ENCODE measurements at regions not wholly inside any gene's neighbourhood (a gene's known extent, or its start where the extent isn't known, plus 50 kb on each side); places are given as distances from the start of the nearest gene placed in this dataset.
"Not testable (repeated sequence)": the region's sequence is repeated elsewhere in the genome, so short reads cannot be mapped to it uniquely, and the experiment has no call there.

DNA sequence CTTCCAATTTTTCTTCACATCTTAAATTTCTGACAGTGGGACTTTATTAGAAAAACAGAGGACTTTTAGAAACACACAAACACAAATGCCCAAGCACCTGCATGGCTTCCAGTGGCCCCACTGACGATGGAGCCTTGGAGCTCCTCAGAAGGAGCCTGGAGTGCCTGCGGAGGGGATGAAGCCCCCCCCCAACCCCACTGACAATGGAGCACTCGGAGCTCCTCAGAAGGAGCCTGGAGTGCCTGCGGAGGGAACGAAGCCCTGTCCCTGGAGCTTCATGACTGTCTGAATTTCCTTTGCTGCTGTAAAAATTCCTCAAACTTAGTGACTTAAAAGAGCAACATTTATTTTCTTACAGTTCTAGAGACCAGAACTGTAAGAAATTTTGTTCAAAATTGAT lies 80.1 kb upstream of the VRK1 start:
- no peaks in the 10 kb centered on the region for H3K36me3 ChIP-seq (ENCODE audit: control insufficient read depth in 1 of 2, insufficient read depth in 2 of 2, low read length in 2 of 2)
- H2AFZ ChIP-seq (ENCODE audit: low read depth, low read length, poor library complexity, severe bottlenecking): no peak overlapping the region
- peaks cover 6% of the 10 kb centered on the region; the same call in 1 of the 2 replicates for H3K27me3 ChIP-seq (ENCODE audit: insufficient read depth, low read length)
- ATAC-seq (no peak), DNase-seq (ENCODE audit: low read depth, low spot score) (no peak)
- intact Hi-C loops (cut with micrococcal nuclease): no loop called here
- no peaks in the 10 kb centered on the region for H3K79me2 ChIP-seq (ENCODE audit: insufficient read depth, low read length)
- ChIA-PET CTCF (no interaction called here), RAD21 (ENCODE audit: low non-redundant PET in 1 of 2, low total read pairs in 2 of 2, uncharacterized antibody in 2 of 2, unreplicated experiment in 2 of 2) (no interaction called here), POLR2A (no interaction called here)
- no peak overlapping the region for H3K4me2 ChIP-seq (ENCODE audit: low read length)
- no peaks in the 10 kb centered on the region for H3K9me3 ChIP-seq (ENCODE audit: control insufficient read depth in 1 of 2, insufficient read depth in 1 of 2, low read depth in 1 of 2, low read length in 2 of 2)
- no peak overlapping the region for H3K9ac ChIP-seq (ENCODE audit: low read length)
- no peaks in the 10 kb centered on the region for H3K9me2 ChIP-seq (ENCODE audit: insufficient read depth)
- no peaks in the 10 kb centered on the region for H4K20me1 ChIP-seq (ENCODE audit: insufficient read depth)
- no TSS peak for BruUV-seq (replicated peaks)
- H3K4me3 ChIP-seq (replicated peaks in 1 of 2; ENCODE audit: low read depth in 1 of 2, low read length in 2 of 2): no peak overlapping the region
- H3K27ac ChIP-seq (ENCODE audit: low read depth, low read length): no peak overlapping the region
- no peaks in the 10 kb centered on the region for H3K4me1 ChIP-seq (ENCODE audit: control insufficient read depth in 1 of 2, insufficient read depth in 2 of 2, low read length in 2 of 2)
- no peak for TF ChIP-seq SRF (IDR thresholded peaks at IDR 0.05; ENCODE audit: low read depth)
- TF ChIP-seq, protein P1, sequence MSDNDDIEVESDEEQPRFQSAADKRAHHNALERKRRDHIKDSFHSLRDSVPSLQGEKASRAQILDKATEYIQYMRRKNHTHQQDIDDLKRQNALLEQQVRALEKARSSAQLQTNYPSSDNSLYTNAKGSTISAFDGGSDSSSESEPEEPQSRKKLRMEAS (IDR thresholded peaks at IDR 0.05): no peak
- no peak for TF ChIP-seq ZNF274 (IDR thresholded peaks at IDR 0.05; ENCODE audit: low read depth, low read length)
- TF ChIP-seq, protein P2, sequence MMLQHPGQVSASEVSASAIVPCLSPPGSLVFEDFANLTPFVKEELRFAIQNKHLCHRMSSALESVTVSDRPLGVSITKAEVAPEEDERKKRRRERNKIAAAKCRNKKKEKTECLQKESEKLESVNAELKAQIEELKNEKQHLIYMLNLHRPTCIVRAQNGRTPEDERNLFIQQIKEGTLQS (IDR thresholded peaks at IDR 0.05): no peak
- no peak for TF ChIP-seq CBX3 (IDR thresholded peaks at IDR 0.05; ENCODE audit: low read depth)
- TF ChIP-seq SIN3A (IDR thresholded peaks at IDR 0.05; ENCODE audit: low read depth): no peak
- no peak for TF ChIP-seq FOSL1 (IDR thresholded peaks at IDR 0.05; ENCODE audit: low read depth)
- TF ChIP-seq ELF1 (IDR thresholded peaks at IDR 0.05; ENCODE audit: borderline replicate concordance, low read depth): no peak
- no peak for TF ChIP-seq EGR1 (IDR thresholded peaks at IDR 0.05; ENCODE audit: low read depth)

DNA sequence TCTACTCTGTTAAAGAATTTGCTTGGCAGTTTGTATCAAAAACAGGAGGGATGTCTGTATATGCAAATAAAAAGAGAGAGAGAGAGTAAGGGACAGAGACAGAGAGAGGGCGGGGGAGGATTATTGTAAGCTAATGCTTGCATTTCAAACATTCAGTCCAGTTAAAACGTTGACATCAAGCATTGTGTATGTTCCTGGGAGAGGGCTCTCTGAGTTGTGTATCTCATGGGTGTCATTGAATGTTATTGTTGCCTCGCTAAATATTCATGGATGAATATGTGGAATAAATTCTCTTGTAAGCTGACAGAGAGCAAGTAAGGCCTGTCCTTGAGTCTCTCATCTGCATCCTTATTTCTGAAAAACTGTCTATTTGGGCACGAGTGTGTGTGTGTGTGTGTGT lies 78.8 kb upstream of the VRK1 start:
- H3K9me3 ChIP-seq (ENCODE audit: control insufficient read depth in 1 of 2, insufficient read depth in 1 of 2, low read depth in 1 of 2, low read length in 2 of 2): no peaks in the 10 kb centered on the region
- no peaks in the 10 kb centered on the region for H3K36me3 ChIP-seq (ENCODE audit: control insufficient read depth in 1 of 2, insufficient read depth in 2 of 2, low read length in 2 of 2)
- no peaks in the 10 kb centered on the region for H4K20me1 ChIP-seq (ENCODE audit: insufficient read depth)
- no peak overlapping the region for H3K4me2 ChIP-seq (ENCODE audit: low read length)
- H3K9ac ChIP-seq (ENCODE audit: low read length): no peak overlapping the region
- intact Hi-C loops (cut with micrococcal nuclease): no loop called here
- ChIA-PET RAD21 (ENCODE audit: low non-redundant PET in 1 of 2, low total read pairs in 2 of 2, uncharacterized antibody in 2 of 2, unreplicated experiment in 2 of 2) (no interaction called here), CTCF (no interaction called here), POLR2A (no interaction called here)
- no TSS peak for BruUV-seq (replicated peaks)
- H3K27ac ChIP-seq (ENCODE audit: low read depth, low read length): no peak overlapping the region
- ATAC-seq: no peak
- no peak overlapping the region for H3K4me3 ChIP-seq (replicated peaks in 1 of 2; ENCODE audit: low read depth in 1 of 2, low read length in 2 of 2)
- no peak overlapping the region for H2AFZ ChIP-seq (ENCODE audit: low read depth, low read length, poor library complexity, severe bottlenecking)
- no peak for DNase-seq (ENCODE audit: low read depth, low spot score)
- no peaks in the 10 kb centered on the region for H3K4me1 ChIP-seq (ENCODE audit: control insufficient read depth in 1 of 2, insufficient read depth in 2 of 2, low read length in 2 of 2)
- H3K27me3 ChIP-seq (ENCODE audit: insufficient read depth, low read length): peaks cover 3% of the 10 kb centered on the region; the same call in 1 of the 2 replicates
- no peaks in the 10 kb centered on the region for H3K9me2 ChIP-seq (ENCODE audit: insufficient read depth)
- TF ChIP-seq EGR1 (IDR thresholded peaks at IDR 0.05; ENCODE audit: low read depth): no peak
- no peak for TF ChIP-seq SIN3A (IDR thresholded peaks at IDR 0.05; ENCODE audit: low read depth)
- no peak for TF ChIP-seq ELF1 (IDR thresholded peaks at IDR 0.05; ENCODE audit: borderline replicate concordance, low read depth)
- no peak for TF ChIP-seq EZH2phosphoT487 (IDR thresholded peaks at IDR 0.05; ENCODE audit: borderline replicate concordance)
- no peak for TF ChIP-seq SP1 (IDR thresholded peaks at IDR 0.05; ENCODE audit: low read depth)
- TF ChIP-seq, protein P3, sequence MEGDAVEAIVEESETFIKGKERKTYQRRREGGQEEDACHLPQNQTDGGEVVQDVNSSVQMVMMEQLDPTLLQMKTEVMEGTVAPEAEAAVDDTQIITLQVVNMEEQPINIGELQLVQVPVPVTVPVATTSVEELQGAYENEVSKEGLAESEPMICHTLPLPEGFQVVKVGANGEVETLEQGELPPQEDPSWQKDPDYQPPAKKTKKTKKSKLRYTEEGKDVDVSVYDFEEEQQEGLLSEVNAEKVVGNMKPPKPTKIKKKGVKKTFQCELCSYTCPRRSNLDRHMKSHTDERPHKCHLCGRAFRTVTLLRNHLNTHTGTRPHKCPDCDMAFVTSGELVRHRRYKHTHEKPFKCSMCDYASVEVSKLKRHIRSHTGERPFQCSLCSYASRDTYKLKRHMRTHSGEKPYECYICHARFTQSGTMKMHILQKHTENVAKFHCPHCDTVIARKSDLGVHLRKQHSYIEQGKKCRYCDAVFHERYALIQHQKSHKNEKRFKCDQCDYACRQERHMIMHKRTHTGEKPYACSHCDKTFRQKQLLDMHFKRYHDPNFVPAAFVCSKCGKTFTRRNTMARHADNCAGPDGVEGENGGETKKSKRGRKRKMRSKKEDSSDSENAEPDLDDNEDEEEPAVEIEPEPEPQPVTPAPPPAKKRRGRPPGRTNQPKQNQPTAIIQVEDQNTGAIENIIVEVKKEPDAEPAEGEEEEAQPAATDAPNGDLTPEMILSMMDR (IDR thresholded peaks at IDR 0.05 in 2 of 3, conservative IDR thresholded peaks at IDR 0.05 in 1 of 3; ENCODE audit: borderline replicate concordance in 1 of 3, insufficient read depth in 1 of 3, low read depth in 2 of 3, low read length in 2 of 3): no peak
- TF ChIP-seq TCF7L2 (IDR thresholded peaks at IDR 0.05; ENCODE audit: borderline replicate concordance, extremely low read depth, insufficient read depth, insufficient read length): no peak
- TF ChIP-seq, protein P2 (IDR thresholded peaks at IDR 0.05): no peak
- no peaks in the 10 kb centered on the region for H3K79me2 ChIP-seq (ENCODE audit: insufficient read depth, low read length)

DNA sequence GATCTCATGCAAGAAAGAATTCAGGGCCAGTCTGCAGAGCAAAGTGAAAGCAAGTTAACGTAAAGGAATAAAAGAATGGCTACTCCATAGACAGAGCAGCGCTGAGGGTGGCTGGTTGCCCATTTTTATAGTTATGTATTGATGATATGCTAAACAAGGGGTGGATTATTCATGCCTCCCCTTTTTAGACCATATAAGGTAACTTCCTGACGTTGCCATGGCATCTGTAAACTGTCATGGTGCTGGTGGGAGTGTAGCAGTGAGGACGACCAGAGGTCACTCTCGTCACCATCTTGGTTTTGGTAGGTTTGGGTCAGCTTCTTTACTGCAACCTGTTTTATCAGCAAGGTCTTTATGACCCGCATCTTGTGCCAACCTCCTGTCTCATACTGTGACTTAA lies 76.5 kb upstream of the VRK1 start:
- BruUV-seq (replicated peaks); H3K79me2 ChIP-seq (ENCODE audit: insufficient read depth, low read length); H3K4me2 ChIP-seq (ENCODE audit: low read length); H3K27me3 ChIP-seq (ENCODE audit: insufficient read depth, low read length); CTCF ChIA-PET; H3K4me3 ChIP-seq (replicated peaks in 1 of 2; ENCODE audit: low read depth in 1 of 2, low read length in 2 of 2); H3K9ac ChIP-seq (ENCODE audit: low read length); ATAC-seq; H2AFZ ChIP-seq (ENCODE audit: low read depth, low read length, poor library complexity, severe bottlenecking); H3K4me1 ChIP-seq (ENCODE audit: control insufficient read depth in 1 of 2, insufficient read depth in 2 of 2, low read length in 2 of 2); H4K20me1 ChIP-seq (ENCODE audit: insufficient read depth); POLR2A ChIA-PET; H3K27ac ChIP-seq (ENCODE audit: low read depth, low read length); H3K9me3 ChIP-seq (ENCODE audit: control insufficient read depth in 1 of 2, insufficient read depth in 1 of 2, low read depth in 1 of 2, low read length in 2 of 2); H3K36me3 ChIP-seq (ENCODE audit: control insufficient read depth in 1 of 2, insufficient read depth in 2 of 2, low read length in 2 of 2); intact Hi-C loops (cut with micrococcal nuclease); H3K9me2 ChIP-seq (ENCODE audit: insufficient read depth); RAD21 ChIA-PET (ENCODE audit: low non-redundant PET in 1 of 2, low total read pairs in 2 of 2, uncharacterized antibody in 2 of 2, unreplicated experiment in 2 of 2); DNase-seq (ENCODE audit: low read depth, low spot score): not testable (repeated sequence)
